Endodermal cell (in vitro differentiated cells): ENCODE measurements at regions not wholly inside any gene's neighbourhood (a gene's known extent, or its start where the extent isn't known, plus 50 kb on each side); places are given as distances from the start of the nearest gene placed in this dataset.

ENCODE experiments used
- DNase-seq: peaks from one replicate; pipeline ENCODE4 v3.0.0-alpha.2; 2017
- H3K27ac ChIP-seq: 2 replicates; pipeline ENCODE4 v1.5.1; 2013; ENCODE audit warnings: mild to moderate bottlenecking, low read depth, low read length, moderate library complexity
- H3K27me3 ChIP-seq: 2 replicates; pipeline ENCODE4 v1.6.1; 2013; ENCODE audit warnings: mild to moderate bottlenecking, low read length, moderate library complexity; ENCODE audit not compliant: insufficient read depth, control insufficient read depth, poor library complexity, severe bottlenecking
- H3K36me3 ChIP-seq: 2 replicates; pipeline ENCODE4 v1.7.0; 2013; ENCODE audit warnings: mild to moderate bottlenecking, low read length, moderate library complexity; ENCODE audit not compliant: control insufficient read depth, insufficient read depth
- H3K4me1 ChIP-seq: one replicate; pipeline ENCODE4 v1.7.0; 2013; ENCODE audit warnings: low read length; ENCODE audit not compliant: control insufficient read depth, insufficient read depth
- H3K4me3 ChIP-seq: 2 replicates; pipeline ENCODE4 v1.5.1; 2013; ENCODE audit warnings: mild to moderate bottlenecking, low read length, moderate library complexity
- H3K9ac ChIP-seq: 2 replicates; pipeline ENCODE4 v1.6.1; 2013; ENCODE audit warnings: mild to moderate bottlenecking, low read length, moderate library complexity; ENCODE audit not compliant: poor library complexity, severe bottlenecking; ENCODE audit errors: extremely low read depth
- H3K9me3 ChIP-seq: 2 replicates; pipeline ENCODE4 v1.6.1; 2013; ENCODE audit warnings: mild to moderate bottlenecking, low read length, moderate library complexity; ENCODE audit not compliant: control insufficient read depth
- H3K27ac Mint-ChIP-seq: 2 replicates; pipeline ENCODE4 v1.8.0; 2020; ENCODE audit warnings: mixed read lengths
- H3K27me3 Mint-ChIP-seq: 2 replicates; pipeline ENCODE4 v1.8.0; 2021; ENCODE audit warnings: mild to moderate bottlenecking, mixed read lengths; ENCODE audit not compliant: insufficient read depth
- H3K36me3 Mint-ChIP-seq: 2 replicates; pipeline ENCODE4 v1.8.0; 2020; ENCODE audit warnings: low read depth, mixed read lengths
- H3K4me1 Mint-ChIP-seq: 2 replicates; pipeline ENCODE4 v1.8.0; 2020; ENCODE audit warnings: mixed read lengths
- H3K4me3 Mint-ChIP-seq: 2 replicates; pipeline ENCODE4 v1.8.0; 2020; ENCODE audit warnings: mild to moderate bottlenecking, moderate library complexity, mixed read lengths
- H3K9me3 Mint-ChIP-seq: 2 replicates; pipeline ENCODE4 v1.8.0; 2020; ENCODE audit warnings: mild to moderate bottlenecking, mixed read lengths
- CTCF ChIP-seq: fragments of 200-600 bp; sonication (generic); conservative IDR thresholded peaks from 2 replicates; pipeline ENCODE4 v1.5.0; 2021; ENCODE audit warnings: antibody characterized with exemption, mild to moderate bottlenecking
- whole genome bisulfite sequencing, 2 experiments: methylation state at CpG; one replicate each; pipeline versions ENCODE4 v1.1.5 to v1.1.7; 2013; ENCODE audit warnings: missing lambda C conversion rate in 2 of 2, mixed read lengths in 1 of 2; ENCODE audit not compliant: insufficient coverage in 1 of 2, insufficient read length in 1 of 2; 5-methylcytosine and 5-hydroxymethylcytosine counted together

GRCh38 chr2:234716271-234716670 lies 219.4 kb upstream of the ARL4C start:
- TF ChIP-seq CTCF: no peak
- Mint-ChIP-seq H3K9me3 (no peaks in the 10 kb centered on the region), H3K4me3 (no peak overlapping the region), H3K27ac (no peak overlapping the region), H3K27me3 (peaks cover 8% of the 10 kb centered on the region), H3K4me1 (peaks cover 1% of the 10 kb centered on the region), H3K36me3 (no peaks in the 10 kb centered on the region)
- H3K36me3 ChIP-seq: no peaks in the 10 kb centered on the region
- no peak for DNase-seq
- no peaks in the 10 kb centered on the region for H3K9me3 ChIP-seq
- no peaks in the 10 kb centered on the region for H3K4me1 ChIP-seq
- no peak overlapping the region for H3K27ac ChIP-seq
- H3K9ac ChIP-seq: no peak overlapping the region
- no peak overlapping the region for H3K4me3 ChIP-seq
- H3K27me3 ChIP-seq: no peaks in the 10 kb centered on the region
- 91 to 99% methylated on average over 7 to 9 of the region's 9 CpGs for WGBS, 2 experiments

- Mint-ChIP-seq H3K4me3 (no peak overlapping the region), H3K4me1 (peaks cover 5% of the 10 kb centered on the region), H3K9me3 (no peaks in the 10 kb centered on the region), H3K36me3 (no peaks in the 10 kb centered on the region), H3K27ac (no peak overlapping the region), H3K27me3 (peaks cover 8% of the 10 kb centered on the region)
- no peak for DNase-seq
- H3K4me3 ChIP-seq: no peak overlapping the region
- H3K9ac ChIP-seq: no peak overlapping the region
- H3K9me3 ChIP-seq: no peaks in the 10 kb centered on the region
- H3K27me3 ChIP-seq: no peaks in the 10 kb centered on the region
- no peak for TF ChIP-seq CTCF
- H3K4me1 ChIP-seq: no peaks in the 10 kb centered on the region
- 93 to 97% methylated on average over 7 to 13 of the region's 13 CpGs for WGBS, 2 experiments
- H3K27ac ChIP-seq: no peak overlapping the region
- no peaks in the 10 kb centered on the region for H3K36me3 ChIP-seq
Measured at GRCh38 chr2:234715671-234716250, 218.9 kb upstream of the ARL4C start.

GRCh38 chr2:234714711-234715110 lies 217.8 kb upstream of the ARL4C start:
- no peak for TF ChIP-seq CTCF
- no peaks in the 10 kb centered on the region for H3K9me3 Mint-ChIP-seq
- H3K4me1 Mint-ChIP-seq: peaks cover 11% of the 10 kb centered on the region
- no peaks in the 10 kb centered on the region for H3K9me3 ChIP-seq
- no peak overlapping the region for H3K4me3 Mint-ChIP-seq
- no peaks in the 10 kb centered on the region for H3K36me3 ChIP-seq
- 91% methylated on average over 5 of the region's 5 CpGs for WGBS, 2 experiments
- H3K4me3 ChIP-seq: no peak overlapping the region
- no peak overlapping the region for H3K9ac ChIP-seq
- peaks cover 8% of the 10 kb centered on the region for H3K27me3 Mint-ChIP-seq
- H3K27ac ChIP-seq: no peak overlapping the region
- no peaks in the 10 kb centered on the region for H3K27me3 ChIP-seq
- H3K36me3 Mint-ChIP-seq: no peaks in the 10 kb centered on the region
- H3K4me1 ChIP-seq: no peaks in the 10 kb centered on the region
- no peak overlapping the region for H3K27ac Mint-ChIP-seq
- DNase-seq: no peak
